GM12878 (cell line): ENCODE measurements at regions not wholly inside any gene's neighbourhood (a gene's known extent, or its start where the extent isn't known, plus 50 kb on each side); places are given as distances from the start of the nearest gene placed in this dataset.

Experiments used
- BRCA1 ChIP-seq: IDR thresholded peaks from 2 replicates; pipeline ENCODE4 v1.6.1; 2011; ENCODE audit warnings: low read depth, low read length, improper control_type of control experiment
- CEBPB ChIP-seq, 2 experiments: fragments of 150-350 bp in 1 of 2; IDR thresholded peaks; 2 replicates each; pipeline ENCODE4 v1.6.1; 2012 to 2014; ENCODE audit warnings: low read depth in 2 of 2, low read length in 2 of 2, borderline replicate concordance in 1 of 2, inconsistent platforms in 1 of 2
- CHD4 ChIP-seq: fragments of 200-600 bp; sonication (generic); IDR thresholded peaks from 2 replicates; pipeline ENCODE4 v1.6.1; 2016; ENCODE audit warnings: mild to moderate bottlenecking
- IRF4 ChIP-seq: IDR thresholded peaks from 2 replicates; pipeline ENCODE4 v1.6.1; 2011; ENCODE audit warnings: low read depth, low read length
- JUNB ChIP-seq: IDR thresholded peaks from 2 replicates; pipeline ENCODE4 v1.6.1; 2016; ENCODE audit warnings: antibody characterized with exemption, mild to moderate bottlenecking
- NR2F1 ChIP-seq: fragments of 450-650 bp; conservative IDR thresholded peaks from 2 replicates; pipeline ENCODE4 v1.6.1; 2017; ENCODE audit warnings: mild to moderate bottlenecking
- PML ChIP-seq: IDR thresholded peaks from 2 replicates; pipeline ENCODE4 v1.6.1; 2012; ENCODE audit warnings: low read length, inconsistent platforms
- TAF1 ChIP-seq: IDR thresholded peaks from 2 replicates; pipeline ENCODE4 v1.6.1; 2011; ENCODE audit warnings: mild to moderate bottlenecking, low read depth, low read length, borderline replicate concordance
- ZZZ3 ChIP-seq: IDR thresholded peaks from 2 replicates; pipeline ENCODE4 v1.6.1; 2011; ENCODE audit warnings: low read depth; ENCODE audit not compliant: control insufficient read depth, insufficient read length
- TF ChIP-seq, protein P1 (sequence below): IDR thresholded peaks from 2 replicates; pipeline ENCODE4 v1.6.1; 2011; ENCODE audit warnings: low read depth, low read length, improper control_type of control experiment, borderline replicate concordance
- TF ChIP-seq, protein P2 (sequence below), 3 experiments: IDR thresholded peaks in 2 of 3; conservative IDR thresholded peaks in 1 of 3; 2 replicates each; pipeline ENCODE4 v1.5.1; 2011; ENCODE audit warnings: low read depth in 3 of 3, low read length in 3 of 3, mild to moderate bottlenecking in 3 of 3, control low read depth in 2 of 3, moderate library complexity in 2 of 3, inconsistent platforms in 1 of 3, mixed read lengths in 1 of 3; ENCODE audit not compliant: control insufficient read depth in 2 of 3, insufficient read depth in 1 of 3; ENCODE audit errors: extremely low read depth in 1 of 3
- TF ChIP-seq, protein P3 (sequence below): fragments of 150-350 bp; IDR thresholded peaks from 2 replicates; pipeline ENCODE4 v1.6.1; 2016; ENCODE audit warnings: low read depth, low read length

- TF ChIP-seq, protein P1, sequence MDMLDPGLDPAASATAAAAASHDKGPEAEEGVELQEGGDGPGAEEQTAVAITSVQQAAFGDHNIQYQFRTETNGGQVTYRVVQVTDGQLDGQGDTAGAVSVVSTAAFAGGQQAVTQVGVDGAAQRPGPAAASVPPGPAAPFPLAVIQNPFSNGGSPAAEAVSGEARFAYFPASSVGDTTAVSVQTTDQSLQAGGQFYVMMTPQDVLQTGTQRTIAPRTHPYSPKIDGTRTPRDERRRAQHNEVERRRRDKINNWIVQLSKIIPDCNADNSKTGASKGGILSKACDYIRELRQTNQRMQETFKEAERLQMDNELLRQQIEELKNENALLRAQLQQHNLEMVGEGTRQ, result no peak
- TF ChIP-seq PML (no peak), CEBPB (IDR thresholded peaks at IDR 0.05; ENCODE audit: borderline replicate concordance in 1 of 2, low read depth in 2 of 2, low read length in 2 of 2) (no peak), ZZZ3 (no peak), JUNB (no peak), BRCA1 (no peak), NR2F1 (no peak), IRF4 (no peak), TAF1 (no peak), CHD4 (no peak)
- TF ChIP-seq, protein P2, sequence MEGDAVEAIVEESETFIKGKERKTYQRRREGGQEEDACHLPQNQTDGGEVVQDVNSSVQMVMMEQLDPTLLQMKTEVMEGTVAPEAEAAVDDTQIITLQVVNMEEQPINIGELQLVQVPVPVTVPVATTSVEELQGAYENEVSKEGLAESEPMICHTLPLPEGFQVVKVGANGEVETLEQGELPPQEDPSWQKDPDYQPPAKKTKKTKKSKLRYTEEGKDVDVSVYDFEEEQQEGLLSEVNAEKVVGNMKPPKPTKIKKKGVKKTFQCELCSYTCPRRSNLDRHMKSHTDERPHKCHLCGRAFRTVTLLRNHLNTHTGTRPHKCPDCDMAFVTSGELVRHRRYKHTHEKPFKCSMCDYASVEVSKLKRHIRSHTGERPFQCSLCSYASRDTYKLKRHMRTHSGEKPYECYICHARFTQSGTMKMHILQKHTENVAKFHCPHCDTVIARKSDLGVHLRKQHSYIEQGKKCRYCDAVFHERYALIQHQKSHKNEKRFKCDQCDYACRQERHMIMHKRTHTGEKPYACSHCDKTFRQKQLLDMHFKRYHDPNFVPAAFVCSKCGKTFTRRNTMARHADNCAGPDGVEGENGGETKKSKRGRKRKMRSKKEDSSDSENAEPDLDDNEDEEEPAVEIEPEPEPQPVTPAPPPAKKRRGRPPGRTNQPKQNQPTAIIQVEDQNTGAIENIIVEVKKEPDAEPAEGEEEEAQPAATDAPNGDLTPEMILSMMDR (IDR thresholded peaks at IDR 0.05 in 2 of 3, conservative IDR thresholded peaks at IDR 0.05 in 1 of 3; ENCODE audit: control insufficient read depth in 2 of 3, extremely low read depth in 1 of 3, insufficient read depth in 1 of 3, low read depth in 3 of 3, low read length in 3 of 3), result no peak
- TF ChIP-seq, protein P3, sequence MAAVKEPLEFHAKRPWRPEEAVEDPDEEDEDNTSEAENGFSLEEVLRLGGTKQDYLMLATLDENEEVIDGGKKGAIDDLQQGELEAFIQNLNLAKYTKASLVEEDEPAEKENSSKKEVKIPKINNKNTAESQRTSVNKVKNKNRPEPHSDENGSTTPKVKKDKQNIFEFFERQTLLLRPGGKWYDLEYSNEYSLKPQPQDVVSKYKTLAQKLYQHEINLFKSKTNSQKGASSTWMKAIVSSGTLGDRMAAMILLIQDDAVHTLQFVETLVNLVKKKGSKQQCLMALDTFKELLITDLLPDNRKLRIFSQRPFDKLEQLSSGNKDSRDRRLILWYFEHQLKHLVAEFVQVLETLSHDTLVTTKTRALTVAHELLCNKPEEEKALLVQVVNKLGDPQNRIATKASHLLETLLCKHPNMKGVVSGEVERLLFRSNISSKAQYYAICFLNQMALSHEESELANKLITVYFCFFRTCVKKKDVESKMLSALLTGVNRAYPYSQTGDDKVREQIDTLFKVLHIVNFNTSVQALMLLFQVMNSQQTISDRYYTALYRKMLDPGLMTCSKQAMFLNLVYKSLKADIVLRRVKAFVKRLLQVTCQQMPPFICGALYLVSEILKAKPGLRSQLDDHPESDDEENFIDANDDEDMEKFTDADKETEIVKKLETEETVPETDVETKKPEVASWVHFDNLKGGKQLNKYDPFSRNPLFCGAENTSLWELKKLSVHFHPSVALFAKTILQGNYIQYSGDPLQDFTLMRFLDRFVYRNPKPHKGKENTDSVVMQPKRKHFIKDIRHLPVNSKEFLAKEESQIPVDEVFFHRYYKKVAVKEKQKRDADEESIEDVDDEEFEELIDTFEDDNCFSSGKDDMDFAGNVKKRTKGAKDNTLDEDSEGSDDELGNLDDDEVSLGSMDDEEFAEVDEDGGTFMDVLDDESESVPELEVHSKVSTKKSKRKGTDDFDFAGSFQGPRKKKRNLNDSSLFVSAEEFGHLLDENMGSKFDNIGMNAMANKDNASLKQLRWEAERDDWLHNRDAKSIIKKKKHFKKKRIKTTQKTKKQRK, result no peak
- TF ChIP-seq, all 136 proteins: peak for 0
These were observed 300.2 kb upstream of the CLNK start (continued) for GRCh38 chr4:10984815-10985214.
